ENCODE measurements at regions not wholly inside any gene's neighbourhood (a gene's known extent, or its start where the extent isn't known, plus 50 kb on each side); places are given as distances from the start of the nearest gene placed in this dataset.
"Not testable (repeated sequence)": the region's sequence is repeated elsewhere in the genome, so short reads cannot be mapped to it uniquely, and the experiment has no call there.

- Histone ChIP-seq H3K4me3 (ENCODE audit: low read length) (no peak overlapping the region), H3K4me1 (ENCODE audit: control insufficient read depth, insufficient read depth, low read length) (peaks cover 4% of the 10 kb centered on the region; the same call in 1 of the 2 replicates), H3K27ac (ENCODE audit: low read length) (no peak overlapping the region), H3K9me3 (ENCODE audit: control insufficient read depth, insufficient read depth, low read length) (no peaks in the 10 kb centered on the region), H3K36me3 (ENCODE audit: control insufficient read depth, insufficient read depth, low read length) (no peaks in the 10 kb centered on the region), H3K27me3 (ENCODE audit: control insufficient read depth, insufficient read depth, low read length) (no peaks in the 10 kb centered on the region)
- no CpG with 5 or more reads among the region's 12 CpGs for WGBS (ENCODE audit: insufficient coverage, insufficient read length)
- DNase-seq (ENCODE audit: low read depth, low spot score) = no peak
These were observed 246.8 kb upstream of the EXOC2 start for GRCh38 chr6:939526-940252.

DNA sequence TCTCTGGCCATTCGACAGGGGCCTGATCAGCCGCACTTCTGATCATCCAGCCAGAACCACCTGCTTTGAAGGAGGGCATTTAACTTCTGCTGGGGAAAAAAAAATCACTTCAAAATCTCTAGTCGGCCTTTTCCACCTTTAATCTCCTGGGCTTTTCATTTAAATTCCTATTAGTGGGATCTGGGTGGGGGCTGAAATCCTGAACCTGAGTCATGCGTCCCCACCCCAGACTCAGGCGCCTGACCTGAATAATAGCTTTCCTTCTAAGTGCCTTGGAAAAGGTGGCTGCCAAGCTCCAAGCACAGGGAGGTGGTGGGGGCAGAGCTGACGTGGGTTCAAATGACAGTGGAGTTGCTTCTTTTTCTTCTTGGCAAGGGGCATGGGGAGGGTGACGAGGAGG, 246.0 kb upstream of the EXOC2 start:
- no peak for DNase-seq (ENCODE audit: low read depth, low spot score)
- no peak overlapping the region for H3K27ac ChIP-seq (ENCODE audit: low read length)
- no peaks in the 10 kb centered on the region for H3K9me3 ChIP-seq (ENCODE audit: control insufficient read depth, insufficient read depth, low read length)
- H3K4me1 ChIP-seq (ENCODE audit: control insufficient read depth, insufficient read depth, low read length) = peaks cover 4% of the 10 kb centered on the region; the same call in 1 of the 2 replicates
- no peaks in the 10 kb centered on the region for H3K27me3 ChIP-seq (ENCODE audit: control insufficient read depth, insufficient read depth, low read length)
- no peaks in the 10 kb centered on the region for H3K36me3 ChIP-seq (ENCODE audit: control insufficient read depth, insufficient read depth, low read length)
- no peak overlapping the region for H3K4me3 ChIP-seq (ENCODE audit: low read length)
- no CpG with 5 or more reads among the region's 7 CpGs for WGBS (ENCODE audit: insufficient coverage, insufficient read length)

GRCh38 chr6:938271-938905, 245.4 kb upstream of the EXOC2 start:
- no peaks in the 10 kb centered on the region for H3K9me3 ChIP-seq (ENCODE audit: control insufficient read depth, insufficient read depth, low read length)
- no CpG with 5 or more reads among the region's 16 CpGs for WGBS (ENCODE audit: insufficient coverage, insufficient read length)
- H3K27ac ChIP-seq (ENCODE audit: low read length) = no peak overlapping the region
- H3K27me3 ChIP-seq (ENCODE audit: control insufficient read depth, insufficient read depth, low read length) = no peaks in the 10 kb centered on the region
- no peak overlapping the region for H3K4me3 ChIP-seq (ENCODE audit: low read length)
- peaks cover 4% of the 10 kb centered on the region; the same call in 1 of the 2 replicates for H3K4me1 ChIP-seq (ENCODE audit: control insufficient read depth, insufficient read depth, low read length)
- DNase-seq (ENCODE audit: low read depth, low spot score) = no peak
- no peaks in the 10 kb centered on the region for H3K36me3 ChIP-seq (ENCODE audit: control insufficient read depth, insufficient read depth, low read length)

GRCh38 chr6:935582-935981, 242.6 kb upstream of the EXOC2 start:
- WGBS (ENCODE audit: insufficient coverage, insufficient read length) = no CpG with 5 or more reads among the region's 8 CpGs
- H3K9me3 ChIP-seq (ENCODE audit: control insufficient read depth, insufficient read depth, low read length) = no peaks in the 10 kb centered on the region
- no peak overlapping the region for H3K27ac ChIP-seq (ENCODE audit: low read length)
- no peak overlapping the region for H3K4me3 ChIP-seq (ENCODE audit: low read length)
- no peaks in the 10 kb centered on the region for H3K27me3 ChIP-seq (ENCODE audit: control insufficient read depth, insufficient read depth, low read length)
- H3K4me1 ChIP-seq (ENCODE audit: control insufficient read depth, insufficient read depth, low read length) = peaks cover 4% of the 10 kb centered on the region; the same call in 1 of the 2 replicates
- no peak for DNase-seq (ENCODE audit: low read depth, low spot score)
- no peaks in the 10 kb centered on the region for H3K36me3 ChIP-seq (ENCODE audit: control insufficient read depth, insufficient read depth, low read length)

DNA sequence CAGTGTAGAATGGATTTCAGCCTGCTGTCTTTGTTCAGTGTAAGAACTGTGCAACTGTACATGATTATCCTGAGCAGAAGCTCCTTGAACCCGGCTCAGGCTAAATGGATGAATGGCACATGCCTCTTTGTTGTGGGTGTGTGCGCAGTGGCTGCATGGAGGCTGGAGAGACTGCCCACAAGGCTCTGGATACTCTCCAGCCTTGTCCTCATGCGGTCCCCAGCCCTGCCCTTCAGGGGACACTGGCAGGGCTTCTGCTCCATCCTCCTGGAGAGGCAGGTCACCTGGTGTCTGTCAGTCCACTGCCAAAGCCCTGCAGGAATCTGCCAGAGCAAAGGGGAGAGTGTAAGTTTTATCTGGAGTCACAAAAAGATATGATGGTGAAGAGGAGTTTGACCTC, 241.7 kb upstream of the EXOC2 start:
- H3K36me3 ChIP-seq (ENCODE audit: control insufficient read depth, insufficient read depth, low read length) = no peaks in the 10 kb centered on the region
- H3K27ac ChIP-seq (ENCODE audit: low read length) = no peak overlapping the region
- H3K4me1 ChIP-seq (ENCODE audit: control insufficient read depth, insufficient read depth, low read length) = peaks cover 4% of the 10 kb centered on the region; the same call in 1 of the 2 replicates
- H3K27me3 ChIP-seq (ENCODE audit: control insufficient read depth, insufficient read depth, low read length) = no peaks in the 10 kb centered on the region
- no peak for DNase-seq (ENCODE audit: low read depth, low spot score)
- no CpG with 5 or more reads among the region's 3 CpGs for WGBS (ENCODE audit: insufficient coverage, insufficient read length)
- H3K9me3 ChIP-seq (ENCODE audit: control insufficient read depth, insufficient read depth, low read length) = no peaks in the 10 kb centered on the region
- H3K4me3 ChIP-seq (ENCODE audit: low read length) = no peak overlapping the region

GRCh38 chr6:931919-932318, 239.0 kb upstream of the EXOC2 start:
- H3K27me3 ChIP-seq (ENCODE audit: control insufficient read depth, insufficient read depth, low read length); H3K4me3 ChIP-seq (ENCODE audit: low read length); H3K36me3 ChIP-seq (ENCODE audit: control insufficient read depth, insufficient read depth, low read length); DNase-seq (ENCODE audit: low read depth, low spot score); H3K4me1 ChIP-seq (ENCODE audit: control insufficient read depth, insufficient read depth, low read length); H3K9me3 ChIP-seq (ENCODE audit: control insufficient read depth, insufficient read depth, low read length); H3K27ac ChIP-seq (ENCODE audit: low read length): not testable (repeated sequence)
- WGBS (ENCODE audit: insufficient coverage, insufficient read length) = no CpG with 5 or more reads among the region's 4 CpGs

DNA sequence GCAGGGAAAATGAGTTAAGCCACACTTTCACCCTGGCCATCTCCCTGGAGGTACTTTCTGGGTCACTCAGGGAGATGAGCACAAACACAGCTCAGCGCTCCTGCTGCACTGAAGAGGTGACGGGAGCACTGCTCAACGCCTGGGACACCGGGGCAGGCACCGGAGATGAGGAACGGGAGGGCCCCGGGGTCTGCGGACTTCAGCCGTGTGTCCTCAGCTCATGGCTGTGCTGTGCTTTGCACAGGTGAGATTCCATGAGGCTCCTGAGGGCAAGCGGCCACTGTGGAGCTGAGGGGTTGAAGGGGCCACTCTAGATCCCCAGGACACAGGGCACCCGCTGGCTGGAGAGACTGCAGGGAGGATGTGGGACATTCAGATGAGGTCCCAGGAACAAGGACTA, 234.2 kb upstream of the EXOC2 start:
- no peak overlapping the region for H3K27ac ChIP-seq (ENCODE audit: low read length)
- H3K9me3 ChIP-seq (ENCODE audit: control insufficient read depth, insufficient read depth, low read length) = no peaks in the 10 kb centered on the region; the same call in 1 of the 2 replicates
- H3K4me1 ChIP-seq (ENCODE audit: control insufficient read depth, insufficient read depth, low read length) = no peaks in the 10 kb centered on the region
- no peaks in the 10 kb centered on the region for H3K27me3 ChIP-seq (ENCODE audit: control insufficient read depth, insufficient read depth, low read length)
- no CpG with 5 or more reads among the region's 11 CpGs for WGBS (ENCODE audit: insufficient coverage, insufficient read length)
- peaks cover 3% of the 10 kb centered on the region; the same call in 1 of the 2 replicates for H3K36me3 ChIP-seq (ENCODE audit: control insufficient read depth, insufficient read depth, low read length)
- no peak overlapping the region for H3K4me3 ChIP-seq (ENCODE audit: low read length)
- DNase-seq (ENCODE audit: low read depth, low spot score) = no peak

GRCh38 chr6:925656-926213, 232.8 kb upstream of the EXOC2 start:
- Histone ChIP-seq H3K27me3 (ENCODE audit: control insufficient read depth, insufficient read depth, low read length) (no peaks in the 10 kb centered on the region), H3K9me3 (ENCODE audit: control insufficient read depth, insufficient read depth, low read length) (no peaks in the 10 kb centered on the region; the same call in 1 of the 2 replicates), H3K27ac (ENCODE audit: low read length) (no peak overlapping the region), H3K4me3 (ENCODE audit: low read length) (no peak overlapping the region), H3K4me1 (ENCODE audit: control insufficient read depth, insufficient read depth, low read length) (no peaks in the 10 kb centered on the region), H3K36me3 (ENCODE audit: control insufficient read depth, insufficient read depth, low read length) (peaks cover 3% of the 10 kb centered on the region; the same call in 1 of the 2 replicates)
- no CpG with 5 or more reads among the region's 2 CpGs for WGBS (ENCODE audit: insufficient coverage, insufficient read length)
- no peak for DNase-seq (ENCODE audit: low read depth, low spot score)

GRCh38 chr6:924661-925060, 231.7 kb upstream of the EXOC2 start:
- WGBS (ENCODE audit: insufficient coverage, insufficient read length) = no CpG with 5 or more reads among the region's 9 CpGs
- Histone ChIP-seq H3K4me1 (ENCODE audit: control insufficient read depth, insufficient read depth, low read length) (no peaks in the 10 kb centered on the region), H3K27me3 (ENCODE audit: control insufficient read depth, insufficient read depth, low read length) (no peaks in the 10 kb centered on the region), H3K27ac (ENCODE audit: low read length) (no peak overlapping the region), H3K36me3 (ENCODE audit: control insufficient read depth, insufficient read depth, low read length) (peaks cover 3% of the 10 kb centered on the region; the same call in 1 of the 2 replicates), H3K4me3 (ENCODE audit: low read length) (no peak overlapping the region), H3K9me3 (ENCODE audit: control insufficient read depth, insufficient read depth, low read length) (peaks cover 1% of the 10 kb centered on the region)
- no peak for DNase-seq (ENCODE audit: low read depth, low spot score)

DNA sequence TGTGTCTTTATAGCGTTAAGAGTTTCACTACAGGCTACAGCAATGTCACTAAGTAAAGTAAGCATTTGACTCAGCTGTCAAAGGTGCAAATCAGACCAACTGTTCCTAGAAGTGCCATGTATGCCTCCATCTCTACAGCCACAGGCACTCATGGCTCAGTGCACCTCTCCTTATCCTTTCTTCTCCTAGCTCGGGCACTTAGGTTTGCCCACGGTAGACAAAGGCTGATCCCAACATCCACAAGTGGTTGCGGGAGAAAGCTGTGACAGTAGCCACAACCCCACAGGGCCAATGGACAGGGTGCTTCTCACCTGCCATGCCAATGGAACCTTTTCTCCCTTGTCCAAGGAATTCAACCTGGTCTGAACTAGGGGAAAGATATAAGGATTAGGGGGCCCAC, 228.5 kb upstream of the EXOC2 start:
- WGBS (ENCODE audit: insufficient coverage, insufficient read length) = no CpG with 5 or more reads among the region's 4 CpGs
- H3K9me3 ChIP-seq (ENCODE audit: control insufficient read depth, insufficient read depth, low read length) = peaks cover 1% of the 10 kb centered on the region
- peaks cover 3% of the 10 kb centered on the region; the same call in 1 of the 2 replicates for H3K36me3 ChIP-seq (ENCODE audit: control insufficient read depth, insufficient read depth, low read length)
- DNase-seq (ENCODE audit: low read depth, low spot score) = no peak
- no peak overlapping the region for H3K27ac ChIP-seq (ENCODE audit: low read length)
- H3K4me1 ChIP-seq (ENCODE audit: control insufficient read depth, insufficient read depth, low read length) = no peaks in the 10 kb centered on the region
- no peak overlapping the region for H3K4me3 ChIP-seq (ENCODE audit: low read length)
- no peaks in the 10 kb centered on the region for H3K27me3 ChIP-seq (ENCODE audit: control insufficient read depth, insufficient read depth, low read length)
